ENCODE measurements at regions not wholly inside any gene's neighbourhood (a gene's known extent, or its start where the extent isn't known, plus 50 kb on each side); places are given as distances from the start of the nearest gene placed in this dataset.
A peak's percentile ranks its signal among the peaks of the same experiment; 100 is the strongest.

DNA sequence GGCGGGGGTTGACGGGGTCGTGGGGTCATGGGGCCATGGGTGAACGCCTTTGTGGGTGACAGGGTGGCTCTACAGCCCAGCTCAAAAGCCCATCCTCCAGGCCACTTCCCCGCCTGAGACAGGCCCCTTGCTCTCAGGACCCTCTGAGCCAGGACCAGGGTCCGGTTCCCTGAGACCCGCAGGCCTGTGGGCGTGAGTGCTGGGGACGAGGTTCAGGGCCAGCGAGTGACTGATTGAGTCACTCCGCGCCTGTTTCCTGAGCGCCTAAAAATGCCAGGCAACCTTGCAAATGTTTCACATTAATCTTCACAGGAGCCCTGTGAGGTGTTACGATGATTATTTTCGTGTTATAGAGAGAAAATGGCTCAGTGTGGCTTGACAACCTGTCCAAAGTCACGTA lies 97.8 kb downstream of the ZNF674 start:
- peak; percentile 25 to 49 for DNase-seq (ENCODE audit: low read depth in 2 of 2)

DNA sequence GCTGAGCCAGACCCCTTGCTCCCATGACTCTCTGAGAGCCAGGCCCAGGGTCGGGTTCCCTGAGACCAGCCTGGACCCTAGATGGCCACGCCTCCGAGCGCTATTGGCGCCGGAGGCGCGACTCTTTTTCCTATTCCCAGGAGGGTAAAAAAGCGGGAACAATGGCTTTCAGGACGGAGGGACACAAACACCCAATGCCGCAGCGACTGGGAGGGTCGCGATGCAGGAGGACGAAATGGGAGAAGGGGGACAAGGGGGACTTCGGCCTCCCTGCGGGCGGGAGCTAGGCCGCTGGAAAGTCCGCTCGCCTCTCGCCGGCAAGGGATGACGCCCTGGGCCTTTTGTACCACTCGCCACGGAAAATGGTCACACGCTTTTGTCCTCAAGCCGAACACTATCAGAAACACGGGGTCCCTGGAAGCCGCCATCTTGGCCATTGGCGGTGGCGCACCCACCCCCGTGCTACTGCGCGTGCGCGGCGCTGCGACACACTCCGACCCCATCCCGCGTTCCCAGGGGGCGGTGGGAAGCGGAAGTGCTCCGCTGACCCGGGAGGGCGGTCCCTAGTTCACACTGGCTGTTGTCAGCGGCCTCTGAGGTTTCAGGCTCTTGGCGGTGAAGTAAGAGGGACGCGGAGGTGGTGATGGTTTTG lies 98.4 kb downstream of the ZNF674 start:
- DNase-seq (ENCODE audit: low read depth in 2 of 2): peak; percentile 81 to 85

- DNase-seq (ENCODE audit: low read depth in 2 of 2): peak in 1 of 2 donors; percentile 81
These were observed 101.2 kb downstream of the ZNF674 start for GRCh38 chrX:46444011-46444410.

DNA sequence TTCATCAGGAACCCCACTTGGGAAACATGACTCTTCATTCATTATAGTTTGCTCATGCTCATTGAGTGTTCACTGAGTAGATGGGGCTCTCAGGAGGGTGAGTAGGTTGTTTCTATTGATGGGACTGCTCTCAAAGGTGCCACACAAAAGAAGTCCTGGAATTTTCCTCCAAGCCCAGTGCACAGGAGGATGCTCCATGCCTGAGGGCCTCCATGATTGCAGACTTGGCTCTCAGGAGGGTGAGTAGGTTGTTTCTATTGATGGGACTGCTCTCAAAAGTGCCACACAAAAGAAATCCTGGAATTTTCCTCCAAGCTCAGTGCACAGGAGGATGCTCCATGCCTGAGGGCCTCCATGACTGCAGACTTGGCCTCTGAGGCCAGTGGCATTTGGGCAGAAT lies 108.5 kb downstream of the ZNF674 start:
- DNase-seq (ENCODE audit: low read depth in 2 of 2): no peak

DNA sequence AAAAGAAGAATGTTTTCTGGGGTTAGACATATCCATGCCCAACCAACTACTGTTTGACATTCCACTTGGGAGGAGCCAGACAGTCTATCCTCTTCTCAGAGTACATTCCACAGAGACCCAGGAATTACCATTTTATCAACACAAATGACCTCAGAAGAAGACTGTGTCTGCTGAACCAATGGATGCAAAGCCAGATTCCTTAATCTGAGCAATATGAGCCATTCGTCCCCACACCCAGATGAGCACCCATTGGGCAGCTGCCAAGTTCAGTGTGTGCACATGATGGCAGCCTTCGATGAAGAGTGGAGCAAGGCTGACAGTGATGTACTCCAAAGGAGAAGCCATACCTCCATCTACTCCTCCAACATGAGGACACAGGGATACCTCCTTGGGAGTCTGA lies 111.3 kb downstream of the ZNF674 start:
- no peak for DNase-seq (ENCODE audit: low read depth in 2 of 2)

GRCh38 chrX:46408553-46409407 lies 136.4 kb downstream of the ZNF674 start:
- peak; percentile 67 to 73 for DNase-seq (ENCODE audit: low read depth in 2 of 2)

DNA sequence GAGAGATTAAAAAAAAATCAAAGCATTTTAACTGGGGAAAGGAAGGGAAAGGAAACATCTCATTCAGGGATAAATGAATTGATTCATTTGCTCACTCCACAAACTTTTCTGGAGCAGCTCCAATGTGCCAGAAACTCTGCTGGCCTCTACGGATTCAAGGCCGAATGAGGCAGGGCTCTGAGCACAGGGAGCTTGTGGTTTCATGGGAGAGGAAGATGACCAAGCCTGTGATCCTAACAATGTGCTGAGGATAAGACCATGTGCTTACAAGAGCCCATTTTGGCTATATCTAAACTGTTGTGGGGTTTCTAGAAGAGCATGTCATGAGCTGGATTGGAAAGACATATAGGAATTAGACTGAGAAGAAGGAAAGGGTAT lies 137.5 kb downstream of the ZNF674 start:
- DNase-seq (ENCODE audit: low read depth in 2 of 2): no peak

DNA sequence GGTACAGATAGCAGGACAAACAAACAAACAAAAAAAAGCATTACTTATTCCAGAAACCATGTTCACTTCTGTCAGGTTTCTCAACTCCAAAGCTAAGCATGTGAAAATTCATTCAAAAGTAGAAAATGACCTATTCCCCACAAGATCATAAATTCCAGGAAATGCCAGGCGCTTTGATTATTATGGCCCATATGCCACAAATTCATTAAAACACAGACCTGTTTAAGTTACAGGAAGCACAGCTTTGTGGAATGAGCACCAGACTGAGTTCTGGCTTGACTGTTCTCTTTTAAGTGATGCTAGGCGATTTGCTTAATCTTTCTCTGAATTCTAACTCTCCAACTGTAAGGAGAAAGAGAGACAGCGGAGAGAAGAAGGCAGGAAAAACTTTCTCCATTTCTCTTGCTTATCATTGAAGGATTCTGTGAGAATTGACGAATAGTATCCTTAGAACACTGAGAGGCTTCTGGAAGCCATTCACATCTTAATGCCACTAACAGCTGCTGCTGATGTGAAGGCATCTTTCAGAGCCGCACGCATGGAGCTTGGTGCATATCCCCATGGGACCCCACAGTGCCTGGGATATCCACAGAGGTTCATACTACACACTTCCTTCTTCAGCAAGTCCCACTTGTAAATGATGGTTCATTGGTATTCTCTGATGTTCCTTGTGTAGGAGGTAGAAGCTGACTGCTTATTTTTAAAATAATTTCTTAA lies 138.0 kb downstream of the ZNF674 start:
- peak; percentile 3 to 12 for DNase-seq (ENCODE audit: low read depth in 2 of 2)

- no peak for DNase-seq (ENCODE audit: low read depth in 2 of 2)
These were observed 140.4 kb downstream of the ZNF674 start for GRCh38 chrX:46404774-46405173.

DNA sequence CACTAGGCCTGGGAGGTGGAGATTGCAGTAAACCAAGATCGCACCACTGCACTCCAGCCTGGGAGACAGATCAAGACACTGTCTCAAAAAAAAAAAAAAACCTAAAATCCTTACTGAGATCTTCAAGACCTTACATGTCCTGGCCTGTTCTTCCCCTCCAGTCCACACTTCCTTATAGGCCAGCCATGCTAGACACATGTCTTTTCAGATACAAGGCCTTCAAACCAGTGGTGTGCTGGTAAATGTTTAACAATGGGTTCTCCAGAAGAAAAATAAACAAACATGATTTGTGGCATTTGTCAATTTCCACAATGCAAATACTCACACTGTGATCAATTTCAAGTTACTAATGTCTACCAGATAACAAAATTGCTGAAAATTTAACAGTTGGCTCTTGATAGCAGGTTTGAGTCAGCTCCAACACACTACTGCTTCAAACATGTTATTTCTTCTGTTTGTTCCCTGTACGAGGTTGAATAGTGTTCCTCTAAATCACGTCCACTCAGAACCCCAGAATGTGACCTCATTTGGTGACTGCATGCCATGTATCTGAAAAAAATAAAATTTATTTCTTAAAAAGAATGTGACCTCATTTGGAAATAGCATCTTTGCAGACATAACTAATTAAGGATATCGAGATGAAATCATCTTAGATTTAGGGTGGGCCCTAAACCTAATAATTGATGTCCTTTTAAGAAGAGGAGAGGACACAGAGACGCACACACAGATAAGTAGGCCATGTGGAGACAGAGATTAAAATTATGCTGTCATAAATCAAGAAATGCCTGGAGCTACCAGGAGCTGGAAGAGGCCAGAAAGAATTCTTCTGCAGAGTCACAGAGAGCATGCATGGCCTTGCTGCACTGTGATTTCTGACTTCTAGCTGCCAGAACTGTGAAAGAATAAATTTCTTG lies 144.4 kb downstream of the ZNF674 start:
- DNase-seq (ENCODE audit: low read depth in 2 of 2): no peak

- DNase-seq (ENCODE audit: low read depth in 2 of 2): no peak
These were observed 146.3 kb downstream of the ZNF674 start for GRCh38 chrX:46398874-46399273.

GRCh38 chrX:46398126-46398525 lies 147.1 kb downstream of the ZNF674 start:
- DNase-seq (ENCODE audit: low read depth in 2 of 2): no peak

- DNase-seq (ENCODE audit: low read depth in 2 of 2): no peak
These were observed 158.7 kb downstream of the ZNF674 start for GRCh38 chrX:46386511-46386910.

DNA sequence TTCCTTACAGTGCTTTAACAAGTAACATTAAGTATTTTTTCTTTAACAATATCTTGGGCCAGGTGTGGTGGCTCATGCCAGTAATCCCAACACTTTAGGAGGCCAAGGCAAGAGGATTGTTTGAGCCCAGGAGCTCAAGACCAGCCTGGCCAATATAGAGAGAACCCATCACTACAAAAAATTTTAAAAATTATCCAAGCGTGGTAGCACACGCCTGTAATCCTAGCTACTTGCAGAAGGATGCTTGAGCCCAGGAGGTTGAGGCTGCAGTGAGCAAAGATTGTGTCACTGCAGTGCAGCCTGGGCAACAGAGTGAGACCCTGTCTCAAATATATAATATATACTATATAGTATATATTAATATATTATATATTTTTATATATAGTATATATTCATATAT lies 162.2 kb downstream of the ZNF674 start:
- DNase-seq (ENCODE audit: low read depth in 2 of 2): no peak

GRCh38 chrX:46382595-46382994 lies 162.6 kb downstream of the ZNF674 start:
- no peak for DNase-seq (ENCODE audit: low read depth in 2 of 2)

- peak in 1 of 2 donors; percentile 44 for DNase-seq (ENCODE audit: low read depth in 2 of 2)
These were observed 163.6 kb downstream of the ZNF674 start for GRCh38 chrX:46381630-46382029.

DNA sequence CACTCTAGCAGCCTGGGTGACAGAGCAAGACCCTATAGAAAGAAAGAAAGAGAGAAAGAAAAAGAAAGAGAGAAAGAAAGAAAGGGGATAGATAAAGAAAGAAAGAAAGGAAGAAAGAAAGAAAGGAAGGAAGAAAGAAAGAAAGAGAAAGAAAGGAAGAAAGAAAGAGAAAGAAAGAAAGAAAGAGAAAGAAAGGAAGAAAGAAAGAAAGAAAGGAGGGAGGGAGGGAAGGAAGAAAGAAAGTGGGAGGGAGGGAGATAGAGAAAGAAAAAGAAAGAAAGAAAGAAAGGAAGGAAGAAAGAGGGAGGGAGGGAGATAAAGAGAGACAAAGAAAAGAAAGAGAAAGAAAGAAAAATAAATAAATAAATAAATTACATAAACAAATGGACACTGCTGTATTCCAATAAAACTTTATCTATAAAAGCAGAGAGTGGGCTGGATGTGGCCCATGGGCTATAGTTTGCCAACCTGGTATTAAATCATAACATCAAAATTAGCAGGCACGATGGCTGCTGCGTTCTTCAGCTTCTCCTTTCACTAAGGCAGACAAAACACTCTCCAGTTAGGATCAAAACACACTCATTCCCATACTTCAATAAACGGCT lies 165.0 kb downstream of the ZNF674 start:
- DNase-seq (ENCODE audit: low read depth in 2 of 2): peak in 1 of 2 donors; percentile 44

GRCh38 chrX:46376246-46376885 lies 168.9 kb downstream of the ZNF674 start:
- DNase-seq (ENCODE audit: low read depth in 2 of 2): peak; percentile 74 to 77

GRCh38 chrX:46375831-46376230 lies 169.4 kb downstream of the ZNF674 start:
- DNase-seq (ENCODE audit: low read depth in 2 of 2): no peak

DNA sequence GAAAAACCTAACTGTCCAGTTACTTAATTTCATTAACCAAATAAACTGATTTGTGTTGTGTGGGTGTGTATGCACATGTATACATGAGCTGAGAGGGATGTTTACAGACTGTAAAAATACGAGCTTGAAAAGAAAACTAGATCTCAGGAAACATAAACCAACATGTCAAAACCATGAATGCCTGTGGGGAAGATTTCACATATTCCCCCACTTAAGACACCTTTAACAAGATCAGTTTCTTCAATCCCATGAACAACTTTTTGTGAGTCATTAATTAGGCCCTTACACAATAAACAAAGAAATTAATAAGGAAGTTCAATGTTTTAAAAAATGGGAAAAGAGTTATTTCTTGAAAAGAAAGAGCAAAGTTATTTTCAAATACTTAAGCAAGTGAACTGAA lies 170.8 kb downstream of the ZNF674 start:
- DNase-seq (ENCODE audit: low read depth in 2 of 2): no peak
